Activated T-helper 2 cell treated with anti-CD3 and anti-CD28 coated beads, Interferon-gamma antibody, Interleukin-2, Interleukin-4, amounts not matched to agents 10 μg/mL and 5 μg/mL and 100 μg/mL, durations not matched to agents 14 hours and 24 hours and 36 hours (primary cell): ENCODE measurements at regions not wholly inside any gene's neighbourhood (a gene's known extent, or its start where the extent isn't known, plus 50 kb on each side); places are given as distances from the start of the nearest gene placed in this dataset.
"Not testable (repeated sequence)": the region's sequence is repeated elsewhere in the genome, so short reads cannot be mapped to it uniquely, and the experiment has no call there.

Source experiments
- DNase-seq: peaks from one replicate; pipeline ENCODE4 v3.0.0; 2021; ENCODE audit warnings: low spot score
- H3K27ac Mint-ChIP-seq: one replicate; pipeline ENCODE4 v1.8.0; 2021; ENCODE audit warnings: mixed read lengths
- H3K27me3 Mint-ChIP-seq: one replicate; pipeline ENCODE4 v1.8.0; 2021; ENCODE audit warnings: low read depth, mixed read lengths
- H3K36me3 Mint-ChIP-seq: one replicate; pipeline ENCODE4 v1.8.0; 2021; ENCODE audit warnings: low read depth, mixed read lengths
- H3K4me1 Mint-ChIP-seq: one replicate; pipeline ENCODE4 v1.8.0; 2021; ENCODE audit warnings: low read depth, mixed read lengths
- H3K4me3 Mint-ChIP-seq: one replicate; pipeline ENCODE4 v1.8.0; 2021; ENCODE audit warnings: low read depth, mild to moderate bottlenecking, moderate library complexity, mixed read lengths
- H3K9me3 Mint-ChIP-seq: one replicate; pipeline ENCODE4 v1.8.0; 2021; ENCODE audit warnings: mixed read lengths
- intact Hi-C: fragments of 100-400 bp; cut with micrococcal nuclease; formaldehyde crosslinking; loops from one replicate; pipeline ENCODE4 v1.15.1; 2023

- Mint-ChIP-seq H3K9me3 (peaks cover 3% of the 10 kb centered on the region), H3K4me1 (no peaks in the 10 kb centered on the region), H3K27ac (no peak overlapping the region), H3K4me3 (no peak overlapping the region), H3K27me3 (no peaks in the 10 kb centered on the region), H3K36me3 (no peaks in the 10 kb centered on the region)
- intact Hi-C loops: no loop called here
- no peak for DNase-seq
These were observed 542.3 kb upstream of the NRP1 start for GRCh38 chr10:33876584-33877400.

GRCh38 chr10:33875924-33876583 is 541.6 kb upstream of the NRP1 start:
- Mint-ChIP-seq H3K27ac (no peak overlapping the region), H3K4me1 (peaks cover 2% of the 10 kb centered on the region), H3K4me3 (no peak overlapping the region), H3K36me3 (no peaks in the 10 kb centered on the region), H3K9me3 (no peaks in the 10 kb centered on the region), H3K27me3 (no peaks in the 10 kb centered on the region)
- intact Hi-C loops: no loop called here
- DNase-seq: no peak

GRCh38 chr10:33871061-33871956 is 536.8 kb upstream of the NRP1 start:
- intact Hi-C loops: no loop called here
- Mint-ChIP-seq H3K27me3 (no peaks in the 10 kb centered on the region), H3K36me3 (no peaks in the 10 kb centered on the region), H3K27ac (no peak overlapping the region), H3K4me1 (peaks cover 2% of the 10 kb centered on the region), H3K4me3 (no peak overlapping the region), H3K9me3 (no peaks in the 10 kb centered on the region)
- DNase-seq: no peak

GRCh38 chr10:33869481-33869880 is 535.0 kb upstream of the NRP1 start:
- no peak for DNase-seq
- Mint-ChIP-seq H3K4me1 (peaks cover 2% of the 10 kb centered on the region), H3K4me3 (no peak overlapping the region), H3K9me3 (no peaks in the 10 kb centered on the region), H3K27ac (no peak overlapping the region), H3K27me3 (no peaks in the 10 kb centered on the region), H3K36me3 (no peaks in the 10 kb centered on the region)
- intact Hi-C loops: no loop called here

GRCh38 chr10:33869028-33869427 is 534.6 kb upstream of the NRP1 start:
- Mint-ChIP-seq H3K36me3 (no peaks in the 10 kb centered on the region), H3K4me3 (no peak overlapping the region), H3K27me3 (no peaks in the 10 kb centered on the region), H3K9me3 (no peaks in the 10 kb centered on the region), H3K4me1 (peaks cover 2% of the 10 kb centered on the region), H3K27ac (no peak overlapping the region)
- intact Hi-C loops: no loop called here
- no peak for DNase-seq

- H3K4me1 Mint-ChIP-seq, DNase-seq, H3K27me3 Mint-ChIP-seq, H3K27ac Mint-ChIP-seq, intact Hi-C loops, H3K36me3 Mint-ChIP-seq, H3K9me3 Mint-ChIP-seq, H3K4me3 Mint-ChIP-seq: not testable (repeated sequence)
These were observed 532.8 kb upstream of the NRP1 start for GRCh38 chr10:33867199-33867789.

GRCh38 chr10:33863352-33863751 is 528.9 kb upstream of the NRP1 start:
- H3K36me3 Mint-ChIP-seq: no peaks in the 10 kb centered on the region
- no peaks in the 10 kb centered on the region for H3K9me3 Mint-ChIP-seq
- no peaks in the 10 kb centered on the region for H3K27me3 Mint-ChIP-seq
- no peak overlapping the region for H3K4me3 Mint-ChIP-seq
- intact Hi-C loops: no loop called here
- DNase-seq: no peak
- no peaks in the 10 kb centered on the region for H3K4me1 Mint-ChIP-seq
- no peak overlapping the region for H3K27ac Mint-ChIP-seq

GRCh38 chr10:33862536-33863105 is 528.2 kb upstream of the NRP1 start:
- Mint-ChIP-seq H3K4me1 (no peaks in the 10 kb centered on the region), H3K9me3 (no peaks in the 10 kb centered on the region), H3K27ac (no peak overlapping the region), H3K4me3 (no peak overlapping the region), H3K36me3 (no peaks in the 10 kb centered on the region), H3K27me3 (no peaks in the 10 kb centered on the region)
- intact Hi-C loops: no loop called here
- DNase-seq: no peak

GRCh38 chr10:33861833-33862232 is 527.4 kb upstream of the NRP1 start:
- no peak overlapping the region for H3K4me3 Mint-ChIP-seq
- no peaks in the 10 kb centered on the region for H3K36me3 Mint-ChIP-seq
- H3K27me3 Mint-ChIP-seq: no peaks in the 10 kb centered on the region
- intact Hi-C loops: no loop called here
- no peaks in the 10 kb centered on the region for H3K9me3 Mint-ChIP-seq
- no peak for DNase-seq
- H3K27ac Mint-ChIP-seq: no peak overlapping the region
- no peaks in the 10 kb centered on the region for H3K4me1 Mint-ChIP-seq

GRCh38 chr10:33861016-33861704 is 526.7 kb upstream of the NRP1 start:
- intact Hi-C loops: no loop called here
- no peaks in the 10 kb centered on the region for H3K9me3 Mint-ChIP-seq
- H3K27ac Mint-ChIP-seq: no peak overlapping the region
- no peak for DNase-seq
- H3K4me1 Mint-ChIP-seq: no peaks in the 10 kb centered on the region
- no peaks in the 10 kb centered on the region for H3K27me3 Mint-ChIP-seq
- H3K36me3 Mint-ChIP-seq: no peaks in the 10 kb centered on the region
- H3K4me3 Mint-ChIP-seq: no peak overlapping the region

- intact Hi-C loops: no loop called here
- no peaks in the 10 kb centered on the region for H3K36me3 Mint-ChIP-seq
- H3K27me3 Mint-ChIP-seq: no peaks in the 10 kb centered on the region
- no peak overlapping the region for H3K4me3 Mint-ChIP-seq
- no peak for DNase-seq
- no peaks in the 10 kb centered on the region for H3K9me3 Mint-ChIP-seq
- H3K27ac Mint-ChIP-seq: no peak overlapping the region
- H3K4me1 Mint-ChIP-seq: no peaks in the 10 kb centered on the region
These were observed 526.1 kb upstream of the NRP1 start for GRCh38 chr10:33860552-33860951.
